HCT116 (cell line): ENCODE measurements at regions not wholly inside any gene's neighbourhood (a gene's known extent, or its start where the extent isn't known, plus 50 kb on each side); places are given as distances from the start of the nearest gene placed in this dataset.

Experiments used
- EZH2 ChIP-seq: fragments of 200-600 bp; sonication (generic); IDR thresholded peaks from 2 replicates; pipeline ENCODE4 v1.6.1; 2017; ENCODE audit warnings: antibody characterized with exemption, mixed run types
- POLR2A ChIP-seq: IDR thresholded peaks from 2 replicates; pipeline ENCODE4 v1.7.0; 2011; ENCODE audit warnings: borderline replicate concordance; ENCODE audit not compliant: insufficient read depth, insufficient read length; ENCODE audit errors: extremely low read depth
- RAD21 ChIP-seq: IDR thresholded peaks from 2 replicates; pipeline ENCODE4 v1.6.1; 2012; ENCODE audit warnings: low read depth, mild to moderate bottlenecking
- YY1 ChIP-seq: IDR thresholded peaks from 2 replicates; pipeline ENCODE4 v1.6.1; 2011; ENCODE audit warnings: low read length, low read depth, moderate library complexity, mild to moderate bottlenecking; ENCODE audit not compliant: insufficient replicate concordance; ENCODE audit errors: extremely low read depth
- ZNF274 ChIP-seq: fragments of 200-500 bp; sonication (Bioruptor generic); IDR thresholded peaks from 2 replicates; pipeline ENCODE4 v1.6.1; 2014; ENCODE audit warnings: mild to moderate bottlenecking, low read depth, low read length, inconsistent platforms
- TF ChIP-seq, protein P1 (sequence below), 3 experiments: fragments of 200-600 bp in 1 of 3; sonication (generic) in 1 of 3; IDR thresholded peaks in 2 of 3; conservative IDR thresholded peaks in 1 of 3; 2 replicates each; pipeline ENCODE4 v1.5.1; 2012 to 2017; ENCODE audit warnings: low read depth in 2 of 3, low read length in 2 of 3, antibody characterized with exemption in 1 of 3, borderline replicate concordance in 1 of 3, control low read depth in 1 of 3, mild to moderate bottlenecking in 1 of 3, mixed read lengths in 1 of 3, mixed run types in 1 of 3, moderate library complexity in 1 of 3; ENCODE audit not compliant: insufficient read depth in 1 of 3
- TF ChIP-seq, protein P2 (sequence below): IDR thresholded peaks from 2 replicates; pipeline ENCODE4 v1.6.1; 2012; ENCODE audit warnings: low read depth

DNA sequence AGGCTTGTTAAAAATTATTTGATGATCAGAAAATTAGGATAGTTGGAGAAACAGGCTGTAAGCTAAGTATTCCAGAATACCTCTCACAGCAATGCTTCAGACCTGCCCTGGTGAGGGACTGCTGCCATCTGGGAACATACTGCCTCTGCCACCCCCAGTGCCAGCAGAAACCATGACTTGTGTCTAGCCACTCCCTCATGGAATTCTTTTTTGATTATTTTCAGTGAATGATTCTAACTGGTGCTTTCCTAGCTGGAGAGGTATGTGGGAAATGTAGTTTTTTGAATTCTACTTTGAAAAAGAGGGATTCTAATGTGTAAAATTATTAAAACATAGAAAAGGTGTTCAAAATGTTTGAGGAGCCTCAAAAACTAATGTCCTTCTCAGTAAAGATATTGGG lies 126.3 kb downstream of the HMHB1 start:
- TF ChIP-seq, protein P1, sequence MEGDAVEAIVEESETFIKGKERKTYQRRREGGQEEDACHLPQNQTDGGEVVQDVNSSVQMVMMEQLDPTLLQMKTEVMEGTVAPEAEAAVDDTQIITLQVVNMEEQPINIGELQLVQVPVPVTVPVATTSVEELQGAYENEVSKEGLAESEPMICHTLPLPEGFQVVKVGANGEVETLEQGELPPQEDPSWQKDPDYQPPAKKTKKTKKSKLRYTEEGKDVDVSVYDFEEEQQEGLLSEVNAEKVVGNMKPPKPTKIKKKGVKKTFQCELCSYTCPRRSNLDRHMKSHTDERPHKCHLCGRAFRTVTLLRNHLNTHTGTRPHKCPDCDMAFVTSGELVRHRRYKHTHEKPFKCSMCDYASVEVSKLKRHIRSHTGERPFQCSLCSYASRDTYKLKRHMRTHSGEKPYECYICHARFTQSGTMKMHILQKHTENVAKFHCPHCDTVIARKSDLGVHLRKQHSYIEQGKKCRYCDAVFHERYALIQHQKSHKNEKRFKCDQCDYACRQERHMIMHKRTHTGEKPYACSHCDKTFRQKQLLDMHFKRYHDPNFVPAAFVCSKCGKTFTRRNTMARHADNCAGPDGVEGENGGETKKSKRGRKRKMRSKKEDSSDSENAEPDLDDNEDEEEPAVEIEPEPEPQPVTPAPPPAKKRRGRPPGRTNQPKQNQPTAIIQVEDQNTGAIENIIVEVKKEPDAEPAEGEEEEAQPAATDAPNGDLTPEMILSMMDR (IDR thresholded peaks at IDR 0.05 in 2 of 3, conservative IDR thresholded peaks at IDR 0.05 in 1 of 3; ENCODE audit: borderline replicate concordance in 1 of 3, insufficient read depth in 1 of 3, low read depth in 2 of 3, low read length in 2 of 3), result no peak
- no peak for TF ChIP-seq EZH2
- TF ChIP-seq, protein P2, sequence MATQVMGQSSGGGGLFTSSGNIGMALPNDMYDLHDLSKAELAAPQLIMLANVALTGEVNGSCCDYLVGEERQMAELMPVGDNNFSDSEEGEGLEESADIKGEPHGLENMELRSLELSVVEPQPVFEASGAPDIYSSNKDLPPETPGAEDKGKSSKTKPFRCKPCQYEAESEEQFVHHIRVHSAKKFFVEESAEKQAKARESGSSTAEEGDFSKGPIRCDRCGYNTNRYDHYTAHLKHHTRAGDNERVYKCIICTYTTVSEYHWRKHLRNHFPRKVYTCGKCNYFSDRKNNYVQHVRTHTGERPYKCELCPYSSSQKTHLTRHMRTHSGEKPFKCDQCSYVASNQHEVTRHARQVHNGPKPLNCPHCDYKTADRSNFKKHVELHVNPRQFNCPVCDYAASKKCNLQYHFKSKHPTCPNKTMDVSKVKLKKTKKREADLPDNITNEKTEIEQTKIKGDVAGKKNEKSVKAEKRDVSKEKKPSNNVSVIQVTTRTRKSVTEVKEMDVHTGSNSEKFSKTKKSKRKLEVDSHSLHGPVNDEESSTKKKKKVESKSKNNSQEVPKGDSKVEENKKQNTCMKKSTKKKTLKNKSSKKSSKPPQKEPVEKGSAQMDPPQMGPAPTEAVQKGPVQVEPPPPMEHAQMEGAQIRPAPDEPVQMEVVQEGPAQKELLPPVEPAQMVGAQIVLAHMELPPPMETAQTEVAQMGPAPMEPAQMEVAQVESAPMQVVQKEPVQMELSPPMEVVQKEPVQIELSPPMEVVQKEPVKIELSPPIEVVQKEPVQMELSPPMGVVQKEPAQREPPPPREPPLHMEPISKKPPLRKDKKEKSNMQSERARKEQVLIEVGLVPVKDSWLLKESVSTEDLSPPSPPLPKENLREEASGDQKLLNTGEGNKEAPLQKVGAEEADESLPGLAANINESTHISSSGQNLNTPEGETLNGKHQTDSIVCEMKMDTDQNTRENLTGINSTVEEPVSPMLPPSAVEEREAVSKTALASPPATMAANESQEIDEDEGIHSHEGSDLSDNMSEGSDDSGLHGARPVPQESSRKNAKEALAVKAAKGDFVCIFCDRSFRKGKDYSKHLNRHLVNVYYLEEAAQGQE, result no peak
- no peak for TF ChIP-seq POLR2A
- TF ChIP-seq YY1, result no peak
- no peak for TF ChIP-seq ZNF274
- no peak for TF ChIP-seq RAD21
